RWPE2 (cell line): ENCODE measurements at regions not wholly inside any gene's neighbourhood (a gene's known extent, or its start where the extent isn't known, plus 50 kb on each side); places are given as distances from the start of the nearest gene placed in this dataset.
"Not testable (repeated sequence)": the region's sequence is repeated elsewhere in the genome, so short reads cannot be mapped to it uniquely, and the experiment has no call there.

Experiments used
- ATAC-seq: fragments of 200-7000 bp; cut with Tn5 transposase; 3 replicates; pipeline ENCODE4 v1.9.1; 2021; ENCODE audit warnings: low read depth
- DNase-seq: peaks from one replicate; pipeline ENCODE4 v3.0.0-alpha.2; 2020; ENCODE audit warnings: low spot score
- H3K27ac ChIP-seq: fragments of 450-650 bp; 2 replicates; pipeline ENCODE4 v1.5.1; 2017; ENCODE audit warnings: mild to moderate bottlenecking; ENCODE audit not compliant: poor library complexity, severe bottlenecking
- H3K27me3 ChIP-seq: fragments of 250-450 bp; sonication (Bioruptor Pico); 2 replicates; pipeline ENCODE4 v1.5.1; 2021; ENCODE audit warnings: mild to moderate bottlenecking, moderate library complexity; ENCODE audit not compliant: insufficient read depth, poor library complexity, severe bottlenecking
- H3K36me3 ChIP-seq: fragments of 250-450 bp; sonication (Bioruptor Pico); 2 replicates; pipeline ENCODE4 v1.5.1; 2020; ENCODE audit warnings: low read depth, mild to moderate bottlenecking, moderate library complexity
- H3K4me1 ChIP-seq: fragments of 250-450 bp; sonication (Bioruptor Pico); 2 replicates; pipeline ENCODE4 v1.5.1; 2021; ENCODE audit warnings: mild to moderate bottlenecking, moderate library complexity; ENCODE audit not compliant: insufficient read depth, poor library complexity, severe bottlenecking
- H3K4me3 ChIP-seq: fragments of 250-450 bp; sonication (Bioruptor Pico); 2 replicates; pipeline ENCODE4 v1.5.1; 2021; ENCODE audit warnings: mild to moderate bottlenecking, moderate library complexity; ENCODE audit not compliant: severe bottlenecking
- H3K9me3 ChIP-seq: fragments of 250-450 bp; sonication (Bioruptor Pico); 2 replicates; pipeline ENCODE4 v1.5.1; 2021; ENCODE audit warnings: mild to moderate bottlenecking, moderate library complexity; ENCODE audit not compliant: severe bottlenecking
- CTCF ChIP-seq: fragments of 450-650 bp; IDR thresholded peaks from one replicate; pipeline ENCODE4 v1.5.1; 2017; ENCODE audit warnings: mild to moderate bottlenecking, moderate library complexity; ENCODE audit not compliant: poor library complexity, severe bottlenecking

GRCh38 chr22:25420925-25421904, 143.3 kb upstream of the GRK3 start:
- no peak overlapping the region for H3K27ac ChIP-seq
- no peaks in the 10 kb centered on the region for H3K9me3 ChIP-seq
- no peaks in the 10 kb centered on the region for H3K4me1 ChIP-seq
- TF ChIP-seq CTCF = no peak
- no peak overlapping the region for H3K4me3 ChIP-seq
- DNase-seq (peak; percentile 51), ATAC-seq (peak; percentile 29; the same call in 1 of the 3 replicates)
- H3K36me3 ChIP-seq = no peaks in the 10 kb centered on the region
- H3K27me3 ChIP-seq = peaks cover 37% of the 10 kb centered on the region

- peaks cover 15% of the 10 kb centered on the region for H3K27me3 ChIP-seq
- not testable (repeated sequence) for H3K4me3 ChIP-seq, H3K36me3 ChIP-seq, DNase-seq, H3K9me3 ChIP-seq, ATAC-seq, H3K4me1 ChIP-seq, H3K27ac ChIP-seq
These were observed 137.8 kb upstream of the GRK3 start for GRCh38 chr22:25426530-25427308.

GRCh38 chr22:25431637-25432342, 132.7 kb upstream of the GRK3 start:
- not testable (repeated sequence) for ATAC-seq, H3K27ac ChIP-seq, DNase-seq, H3K27me3 ChIP-seq, H3K36me3 ChIP-seq, H3K4me3 ChIP-seq, H3K4me1 ChIP-seq, H3K9me3 ChIP-seq

GRCh38 chr22:25433381-25433970, 131.0 kb upstream of the GRK3 start:
- not testable (repeated sequence) for H3K36me3 ChIP-seq, H3K27ac ChIP-seq, ATAC-seq, DNase-seq, H3K4me3 ChIP-seq, H3K27me3 ChIP-seq, H3K4me1 ChIP-seq, H3K9me3 ChIP-seq

GRCh38 chr22:25437414-25438160, 126.9 kb upstream of the GRK3 start:
- Histone ChIP-seq H3K27me3 (no peaks in the 10 kb centered on the region), H3K4me1 (no peaks in the 10 kb centered on the region), H3K27ac (no peak overlapping the region), H3K4me3 (no peak overlapping the region), H3K36me3 (no peaks in the 10 kb centered on the region), H3K9me3 (no peaks in the 10 kb centered on the region)
- no peak for TF ChIP-seq CTCF
- 0 out of 3 replicates have a peak, but pooled peaks have one; percentile 21 for ATAC-seq
- DNase-seq = no peak
